Esophagus mucosa (tissue), 1 donor: ENCODE measurements at regions not wholly inside any gene's neighbourhood (a gene's known extent, or its start where the extent isn't known, plus 50 kb on each side); places are given as distances from the start of the nearest gene placed in this dataset.

Experiments used
- ATAC-seq: fragments of 200-7000 bp; cut with Tn5 transposase; one replicate; pipeline ENCODE4 v1.9.1; 2020
- donor health status: DM: yes; HTN: yes; CAD: no.

DNA sequence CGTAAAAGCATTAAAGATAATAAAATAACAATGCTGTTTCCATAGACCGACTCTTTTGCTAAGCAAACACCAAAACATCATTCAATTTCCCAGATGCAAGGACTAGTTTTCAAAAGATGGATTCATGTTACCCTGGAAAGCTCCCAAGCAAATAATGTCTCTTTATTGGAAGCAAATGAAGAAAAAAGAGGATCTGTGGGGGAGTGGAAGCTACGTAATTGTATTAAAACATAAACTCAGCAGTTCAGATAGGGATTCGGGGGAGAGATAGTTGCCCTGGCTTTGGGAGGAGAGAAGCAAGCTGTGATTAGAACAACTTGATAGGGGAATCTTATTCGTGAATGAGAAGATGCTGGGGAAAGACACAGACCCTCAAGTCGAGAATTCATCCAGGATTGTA lies 491.0 kb upstream of the CLINT1 start:
- no peak for ATAC-seq

DNA sequence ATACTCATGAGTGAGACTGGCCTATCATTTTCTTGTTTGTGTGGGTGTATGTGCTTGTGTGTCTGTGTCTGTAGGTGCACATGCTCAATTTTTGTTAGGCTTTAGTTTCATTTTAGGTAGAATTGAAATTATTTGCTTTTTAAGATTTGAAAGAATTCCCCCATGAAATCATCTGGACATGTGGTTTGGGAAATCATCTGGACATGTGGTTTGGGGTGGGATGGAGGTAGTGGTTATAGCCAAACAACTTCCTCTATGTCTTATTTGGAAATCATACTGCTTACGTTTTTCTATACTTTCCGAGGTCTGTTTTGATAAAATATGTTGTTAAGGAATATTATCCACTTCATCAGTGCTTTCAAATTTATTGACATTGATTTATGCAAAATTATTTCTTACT lies 485.4 kb upstream of the CLINT1 start:
- no peak for ATAC-seq

DNA sequence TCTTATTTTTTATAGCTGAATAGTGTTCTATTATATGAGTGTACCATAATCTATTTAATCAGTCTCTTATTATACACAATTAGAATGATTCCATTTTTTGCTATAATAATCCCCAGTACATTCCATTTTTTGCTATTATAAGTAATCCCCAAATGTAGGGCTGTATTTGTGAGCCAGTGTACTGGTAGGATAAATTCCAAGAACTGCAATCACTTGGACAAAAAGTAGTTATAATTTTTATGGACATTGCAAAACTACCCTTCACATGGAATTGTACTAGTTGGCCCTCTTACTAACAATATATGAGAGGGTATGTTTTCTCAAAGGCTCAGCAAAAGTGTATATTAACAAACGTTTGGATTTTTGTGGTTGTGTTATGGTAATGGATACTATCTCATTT lies 481.7 kb upstream of the CLINT1 start:
- ATAC-seq, result no peak

DNA sequence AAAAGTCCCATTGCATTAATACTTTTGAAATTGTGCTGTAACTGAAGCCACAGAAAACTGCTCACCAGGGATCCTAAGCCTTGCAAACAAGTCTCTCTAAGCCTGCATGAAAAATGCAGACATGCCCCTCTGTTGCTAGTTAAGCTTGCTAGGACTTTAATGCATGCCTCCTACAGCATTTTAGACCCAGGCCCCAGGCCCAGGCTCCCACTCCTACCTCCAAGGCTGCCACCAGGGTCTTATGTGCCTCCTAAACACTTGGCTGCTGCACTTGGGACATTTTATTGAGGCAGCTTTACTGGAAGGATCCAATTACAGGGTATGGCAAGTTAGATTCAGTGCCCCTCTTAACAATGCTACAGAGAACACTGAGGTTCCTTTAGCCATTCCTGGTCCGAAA lies 467.3 kb upstream of the CLINT1 start:
- no peak for ATAC-seq

DNA sequence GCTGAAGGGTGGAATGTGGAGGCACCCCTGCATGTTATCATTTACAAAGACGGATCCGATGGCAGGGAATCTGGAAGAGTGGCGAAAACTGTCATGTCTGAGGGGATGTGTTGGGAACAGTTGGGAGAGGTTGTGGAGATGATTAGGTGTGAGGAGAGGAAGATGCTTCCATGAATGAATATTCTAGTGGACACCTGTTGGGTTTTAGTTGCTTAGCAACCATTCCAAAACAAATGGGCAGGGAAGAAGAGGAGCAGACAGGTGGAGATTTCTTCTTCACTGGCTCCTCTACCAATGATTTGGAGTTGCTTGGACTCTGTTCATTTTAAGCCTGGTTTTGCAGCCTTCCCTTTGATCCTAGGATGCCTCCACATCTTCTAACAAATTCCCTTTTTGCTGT lies 465.3 kb upstream of the CLINT1 start:
- ATAC-seq, result no peak

DNA sequence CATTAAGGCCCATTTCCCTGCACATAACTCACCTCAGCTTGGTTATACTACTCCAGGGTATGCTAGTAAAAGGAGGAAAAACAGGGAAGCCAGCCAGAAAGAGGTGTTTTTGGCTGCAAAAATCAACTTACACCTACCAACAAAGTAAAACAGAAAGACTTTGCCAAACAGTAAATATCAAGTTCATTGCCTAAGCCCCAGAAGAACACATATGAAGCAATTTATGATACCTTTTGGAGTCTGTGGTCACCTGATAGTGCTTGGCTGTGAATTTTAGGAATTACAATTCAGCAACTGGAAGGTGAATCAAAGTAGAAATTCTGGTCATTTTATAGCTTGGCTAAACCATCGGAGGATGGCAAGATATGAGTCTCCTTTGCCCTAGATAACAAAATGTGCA lies 463.7 kb upstream of the CLINT1 start:
- ATAC-seq, result no peak

DNA sequence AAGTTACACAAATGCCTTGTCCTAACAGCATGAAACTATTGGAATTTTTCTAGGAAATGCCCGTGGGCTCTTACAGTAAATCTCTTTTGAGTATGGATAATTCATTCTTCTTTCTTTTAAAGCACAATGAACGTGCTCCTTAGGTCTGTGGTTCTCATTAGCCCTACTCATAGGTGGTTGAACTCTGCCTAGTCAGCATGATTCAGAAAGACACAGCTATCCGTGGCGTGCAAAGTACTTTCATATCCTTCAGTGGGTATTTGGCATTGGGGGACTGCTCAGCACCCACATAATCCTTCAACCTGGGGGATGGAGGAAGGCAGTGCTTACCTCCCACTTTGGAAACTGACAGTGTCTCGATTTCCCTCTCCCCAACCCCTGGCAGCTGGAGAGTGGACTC lies 462.0 kb upstream of the CLINT1 start:
- no peak for ATAC-seq

DNA sequence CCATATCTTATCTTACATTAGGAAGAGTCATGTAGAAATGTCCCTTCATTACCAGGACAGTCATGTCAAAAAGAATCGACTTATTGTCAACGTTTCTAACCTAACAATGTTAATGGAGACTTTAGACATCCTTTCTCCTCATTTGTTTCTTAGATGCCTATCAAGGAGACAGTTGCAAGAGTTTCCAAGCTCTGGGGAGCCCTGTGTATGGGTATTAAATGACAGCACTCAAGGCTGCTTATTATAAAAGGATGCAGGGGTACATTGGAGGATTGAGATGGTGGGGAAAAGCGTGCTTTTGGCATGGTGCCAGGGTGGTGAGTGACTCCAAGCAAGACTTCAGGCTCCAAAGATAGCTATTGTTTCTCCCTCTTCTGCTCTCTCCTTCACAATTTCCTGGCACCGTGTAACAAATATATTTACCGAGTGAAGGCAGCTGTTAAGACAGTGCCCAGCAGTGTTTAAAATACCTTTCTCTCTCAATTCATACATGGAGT lies 461.3 kb upstream of the CLINT1 start:
- no peak for ATAC-seq

DNA sequence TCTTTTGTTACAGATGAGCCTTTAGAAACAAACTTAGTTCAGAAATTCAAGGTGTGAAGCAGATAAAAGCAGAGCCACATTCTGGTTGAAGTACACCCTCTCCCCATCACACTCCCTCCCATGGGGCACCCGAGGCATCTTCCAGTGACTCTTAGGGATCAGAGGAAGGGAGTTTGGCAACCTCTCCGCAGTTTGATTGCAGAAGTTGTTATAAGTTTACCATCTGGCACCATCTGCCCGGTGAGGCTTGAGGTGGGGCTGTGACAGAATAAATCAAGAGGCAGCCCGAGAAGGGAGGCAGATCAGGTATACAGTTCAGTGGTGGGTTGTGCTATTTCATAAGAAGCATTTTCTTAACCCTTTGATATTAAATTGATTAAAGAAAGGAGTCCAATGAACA lies 458.6 kb upstream of the CLINT1 start:
- ATAC-seq, result no peak

DNA sequence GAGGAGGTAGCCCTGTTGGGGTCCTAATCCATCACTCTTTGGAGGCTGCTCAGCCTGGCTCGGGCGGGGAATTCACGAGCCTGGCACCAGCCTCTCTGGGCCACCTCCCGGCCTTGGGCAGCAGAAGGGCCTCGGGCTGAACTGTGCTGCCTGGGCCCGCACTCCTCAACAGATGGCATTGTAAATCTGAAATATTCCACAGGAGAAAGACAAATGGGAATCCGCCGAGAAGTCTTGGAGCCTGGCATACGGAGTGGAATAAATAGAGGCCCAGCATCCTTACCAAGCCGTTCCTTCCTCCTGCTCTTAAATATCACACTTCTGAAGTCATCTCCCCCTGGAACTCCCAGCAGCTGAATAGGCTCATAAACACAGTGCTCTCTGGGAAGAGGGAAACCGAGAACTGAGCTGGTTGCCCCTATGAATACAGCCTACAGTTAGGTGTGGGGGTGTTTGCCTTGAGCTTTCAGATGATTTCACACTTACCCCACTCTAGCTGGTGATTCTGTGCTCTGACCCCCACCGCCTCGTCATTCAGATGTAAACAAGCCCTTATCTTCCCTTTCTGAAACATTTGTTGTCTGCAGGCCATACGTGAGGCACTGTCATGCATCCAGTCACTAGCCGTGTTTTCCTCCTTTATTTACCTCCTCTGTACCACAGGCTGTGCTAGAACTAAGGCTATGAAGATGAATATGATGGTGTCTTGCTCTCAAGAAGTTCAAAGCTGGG lies 455.0 kb upstream of the CLINT1 start:
- ATAC-seq, result no peak

DNA sequence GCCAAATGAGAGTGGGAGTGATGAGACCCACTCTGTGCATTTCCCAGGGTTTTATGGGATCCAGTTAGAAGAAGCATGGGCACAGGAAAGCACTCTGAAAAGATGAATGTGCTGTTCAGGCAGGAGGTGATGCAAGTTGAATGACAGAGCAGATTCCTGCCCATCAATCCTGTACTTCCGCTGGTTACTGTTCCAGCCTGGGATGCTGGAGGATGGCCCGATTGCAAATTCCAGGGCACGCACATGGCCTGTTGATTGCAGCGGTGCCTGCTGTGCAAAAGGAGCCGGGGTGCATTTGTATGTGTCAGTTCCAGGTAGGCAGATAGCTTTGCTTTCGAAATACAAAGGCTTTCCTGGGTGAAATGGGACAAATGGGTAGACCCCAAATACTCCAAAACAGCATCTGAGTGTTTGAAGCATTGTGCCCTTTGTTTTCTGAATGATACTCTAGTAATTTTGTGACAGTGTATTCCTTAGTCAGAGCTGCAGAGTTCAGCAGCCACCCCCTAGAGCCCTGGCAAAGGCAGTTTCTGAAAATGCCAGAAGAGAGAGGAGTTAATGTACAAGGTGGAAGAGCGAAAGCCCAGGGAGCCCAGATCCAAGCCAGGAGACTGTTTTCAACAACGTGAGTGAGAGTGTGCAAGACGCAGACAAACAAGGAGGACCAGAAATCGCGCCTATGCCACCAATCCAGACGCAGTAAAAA lies 454.2 kb upstream of the CLINT1 start:
- ATAC-seq, result no peak

DNA sequence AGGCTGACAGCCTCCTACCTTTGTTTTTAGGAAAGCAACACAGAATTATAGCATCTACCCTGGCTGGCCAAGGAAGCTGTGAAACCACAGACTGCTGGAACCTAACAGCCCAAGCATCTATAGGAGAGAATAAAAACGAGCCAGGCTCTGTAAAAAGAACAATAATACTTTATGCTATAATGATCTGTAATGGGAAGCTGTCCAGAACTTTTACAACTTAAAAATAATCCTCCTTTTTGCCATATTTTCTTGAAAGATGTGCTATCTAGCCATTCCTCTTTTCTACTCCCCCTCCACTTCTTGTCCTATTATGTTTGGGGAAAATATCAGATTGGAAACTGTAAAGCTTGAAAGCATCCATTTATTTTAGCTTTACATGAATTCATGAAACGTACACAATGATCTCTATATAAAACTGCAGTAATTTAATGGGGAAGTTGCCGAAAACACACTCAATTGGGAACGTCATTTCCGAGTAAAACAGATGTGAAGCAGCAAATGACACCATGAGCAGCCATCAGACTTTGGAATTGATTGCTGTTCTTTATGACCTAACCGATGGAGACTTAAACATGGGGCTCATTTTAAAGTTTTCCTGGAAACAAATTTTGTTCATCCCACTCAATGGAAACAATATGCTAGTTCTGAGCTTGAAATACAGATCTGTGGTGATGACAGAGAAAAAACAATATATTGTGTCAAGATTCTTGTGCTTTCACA lies 450.3 kb upstream of the CLINT1 start:
- no peak for ATAC-seq

DNA sequence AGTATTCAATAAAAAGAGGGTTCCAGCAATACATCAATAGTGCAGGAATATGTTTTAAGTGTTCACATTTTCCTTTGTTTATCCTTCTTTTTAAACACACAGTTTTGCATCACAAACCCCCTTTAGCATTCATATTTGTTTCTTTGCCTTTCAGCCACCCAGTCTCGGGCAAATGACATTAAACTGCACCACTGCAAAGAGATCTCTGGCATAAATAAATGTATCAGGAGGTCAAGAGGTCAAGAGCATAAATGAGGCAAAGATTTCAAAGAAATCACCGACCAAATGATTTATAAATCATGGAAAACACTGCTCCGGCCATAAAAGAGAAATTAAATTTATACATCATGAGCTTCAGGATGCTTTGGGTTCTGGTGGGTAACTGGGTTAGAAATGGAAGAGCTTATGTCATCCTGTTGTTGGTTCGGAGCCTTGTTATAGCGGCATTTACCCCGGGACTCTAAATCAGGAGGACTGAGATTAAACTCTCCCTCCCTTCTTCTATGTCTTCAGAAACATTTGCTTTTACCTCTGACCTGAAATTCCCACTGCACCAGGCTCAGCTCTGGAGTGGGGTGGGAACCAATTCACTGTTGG lies 449.6 kb upstream of the CLINT1 start:
- no peak for ATAC-seq

DNA sequence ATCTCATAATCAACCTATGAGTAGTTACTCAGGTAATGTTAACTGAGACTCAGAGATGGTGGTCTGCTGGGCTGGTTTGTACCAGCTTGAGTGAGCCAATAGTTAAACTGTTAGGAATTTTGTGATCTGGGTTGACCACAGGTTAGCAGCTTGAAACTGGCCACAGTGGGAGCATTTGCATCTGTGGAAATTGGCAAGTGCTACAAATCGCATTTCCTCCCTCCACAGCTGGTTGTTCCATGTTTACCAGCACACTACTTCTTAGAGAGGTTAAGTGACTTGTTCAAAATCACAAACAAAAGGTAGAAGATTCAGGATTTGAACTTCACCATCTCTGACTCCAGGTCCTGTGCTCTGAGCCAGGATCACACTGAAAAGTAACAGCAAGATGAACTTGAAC lies 446.9 kb upstream of the CLINT1 start:
- ATAC-seq, result no peak

DNA sequence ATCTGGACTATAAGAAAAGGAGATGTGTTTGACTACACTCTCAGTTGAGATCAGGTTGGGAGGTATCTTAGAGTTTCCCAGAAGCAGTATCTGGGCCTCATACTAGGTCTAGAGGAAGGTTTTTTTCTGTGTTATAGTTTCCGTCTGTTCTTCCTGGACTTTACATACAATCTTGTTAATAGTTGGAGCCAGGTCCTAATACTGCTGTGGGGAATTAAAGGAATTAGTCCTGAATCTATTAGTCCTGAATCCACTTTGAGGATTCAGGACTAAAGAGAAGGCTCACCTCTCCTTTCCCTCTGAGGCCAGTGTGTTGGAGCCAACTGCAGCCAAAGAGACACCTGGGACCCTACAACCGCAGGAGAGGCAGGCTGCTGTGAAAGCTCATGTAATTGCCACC lies 445.7 kb upstream of the CLINT1 start:
- no peak for ATAC-seq

DNA sequence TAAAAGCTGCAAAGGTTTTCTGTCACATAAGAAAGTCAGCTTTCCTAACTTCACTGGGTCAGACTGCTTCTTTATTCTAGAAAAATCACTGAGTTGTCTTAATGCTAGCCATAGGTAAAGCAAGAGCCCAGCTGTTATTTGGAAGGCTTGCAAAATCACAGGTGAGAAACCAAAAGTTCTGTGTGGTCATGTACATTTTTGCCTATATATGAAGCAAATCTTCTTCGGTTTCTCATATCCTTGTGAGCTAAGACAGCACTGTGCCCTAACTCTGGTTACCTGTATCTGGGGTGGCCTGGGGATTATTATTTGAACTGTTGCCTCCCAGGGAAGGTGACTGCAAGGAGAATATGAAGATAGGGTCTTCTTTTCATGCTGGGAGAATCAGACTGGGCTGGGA lies 444.9 kb upstream of the CLINT1 start:
- no peak for ATAC-seq

DNA sequence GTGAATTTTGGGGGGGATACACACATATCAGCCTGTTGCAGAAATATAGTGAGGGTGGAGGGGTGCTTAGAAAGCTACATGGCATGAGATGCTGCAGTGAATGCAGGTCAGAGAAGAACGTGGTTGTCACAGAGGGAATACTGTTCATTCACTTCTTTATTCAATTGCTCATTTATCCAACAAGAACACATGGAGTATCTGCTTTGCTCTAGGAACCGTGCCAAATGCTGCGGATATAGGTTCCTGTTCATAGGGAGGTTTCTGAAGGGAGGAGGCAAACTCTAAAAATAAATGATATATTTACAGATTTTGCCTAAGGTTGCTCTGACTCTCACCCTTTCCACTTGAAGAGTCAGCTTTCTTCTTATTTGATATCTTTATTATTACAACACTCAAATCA lies 444.3 kb upstream of the CLINT1 start:
- no peak for ATAC-seq

DNA sequence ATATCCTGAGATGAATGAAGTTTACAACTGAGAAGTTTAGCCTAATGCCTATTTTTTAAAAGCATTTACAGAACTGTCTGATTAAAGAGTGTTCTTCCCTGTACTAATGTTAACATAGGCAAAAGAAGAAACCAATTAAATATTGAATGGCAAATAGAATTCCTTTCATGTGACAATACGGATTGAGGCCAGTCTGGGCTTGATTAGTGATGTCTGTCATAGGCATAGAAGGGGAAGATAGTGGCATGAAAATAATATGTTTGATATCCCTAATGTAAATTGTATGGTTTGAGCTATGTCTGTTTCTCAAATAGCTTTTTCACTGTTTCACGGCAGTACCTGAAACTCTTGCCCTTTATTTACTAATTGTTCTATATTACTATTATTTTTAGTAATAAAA lies 443.1 kb upstream of the CLINT1 start:
- ATAC-seq, result no peak

DNA sequence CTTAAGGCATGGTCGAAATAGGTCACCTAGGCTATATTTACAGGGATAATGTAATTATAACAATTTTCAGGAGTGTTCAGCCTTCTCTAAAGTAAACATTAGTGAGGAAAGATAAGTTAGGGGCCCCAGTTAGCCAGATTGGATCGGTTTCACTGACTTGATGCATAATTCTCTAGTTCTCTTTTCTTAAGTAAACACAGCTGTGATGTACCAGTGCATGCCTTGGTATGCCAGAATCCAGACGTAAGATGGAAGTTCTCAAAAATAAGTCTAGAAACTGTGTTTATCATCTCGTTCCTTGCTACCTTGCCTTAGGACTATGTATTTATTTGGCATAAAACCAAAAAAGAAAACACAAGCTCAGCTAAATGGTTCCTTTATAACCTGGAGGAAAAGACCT lies 442.2 kb upstream of the CLINT1 start:
- ATAC-seq, result no peak

DNA sequence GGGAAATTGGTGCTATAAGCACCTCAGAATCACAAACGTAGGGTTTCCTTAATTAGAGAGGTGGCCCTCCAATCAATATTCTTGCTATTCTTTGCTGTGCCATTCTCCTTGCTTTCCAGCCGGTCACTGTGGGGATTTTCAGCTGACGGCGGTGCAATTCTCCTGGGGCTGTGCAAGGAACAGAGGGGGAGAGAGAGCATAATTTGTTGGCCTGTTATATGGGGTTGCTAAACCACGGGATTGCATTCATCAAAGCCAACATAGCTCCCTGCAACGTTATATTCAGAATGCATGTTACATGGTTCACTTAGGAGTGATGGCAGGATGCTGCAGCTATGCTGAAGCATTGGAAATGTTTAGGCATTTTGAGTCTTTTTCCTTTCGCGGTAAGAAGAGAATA lies 441.3 kb upstream of the CLINT1 start:
- no peak for ATAC-seq

DNA sequence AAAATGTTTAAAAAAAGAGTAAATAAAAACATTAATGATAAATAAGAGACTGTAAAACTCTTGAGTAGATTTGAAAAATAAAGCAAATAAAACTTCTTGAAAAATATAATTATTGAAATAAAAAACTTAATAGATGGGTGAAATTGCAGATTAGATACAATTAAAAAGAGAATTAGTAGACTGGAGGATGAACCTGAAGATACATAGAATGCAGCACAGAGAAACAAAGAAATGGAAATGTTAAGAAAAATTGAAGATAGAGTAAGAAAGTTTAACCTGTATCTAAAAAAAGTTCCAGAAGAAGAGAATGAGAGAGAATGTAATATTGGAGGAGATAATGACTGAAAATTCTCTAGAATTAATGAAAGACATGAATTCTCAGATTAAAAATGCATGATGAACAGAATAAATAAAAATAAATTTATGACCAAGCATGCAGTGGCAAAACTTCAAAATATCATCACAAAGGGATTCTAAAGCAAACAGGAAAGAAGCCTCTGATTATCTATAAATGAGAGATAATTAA lies 438.1 kb upstream of the CLINT1 start:
- ATAC-seq, result no peak

DNA sequence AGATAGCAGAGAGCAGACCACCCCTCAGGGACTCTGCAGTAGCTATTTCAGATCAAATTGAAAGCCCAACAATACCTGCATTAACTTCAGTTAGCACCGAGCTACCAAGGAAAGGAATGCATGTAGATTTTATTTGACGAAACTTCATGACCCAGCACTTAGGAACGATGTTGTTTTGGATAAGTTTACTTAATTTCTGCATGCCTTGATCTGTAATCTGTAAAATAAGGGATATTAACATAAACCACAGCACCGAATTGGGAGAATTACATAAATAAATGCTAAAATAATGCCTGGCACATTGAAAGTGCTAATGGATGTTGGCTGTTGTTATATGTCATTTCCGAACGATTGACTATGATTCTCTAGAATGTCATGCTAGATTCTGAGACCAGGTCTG lies 435.8 kb upstream of the CLINT1 start:
- no peak for ATAC-seq

DNA sequence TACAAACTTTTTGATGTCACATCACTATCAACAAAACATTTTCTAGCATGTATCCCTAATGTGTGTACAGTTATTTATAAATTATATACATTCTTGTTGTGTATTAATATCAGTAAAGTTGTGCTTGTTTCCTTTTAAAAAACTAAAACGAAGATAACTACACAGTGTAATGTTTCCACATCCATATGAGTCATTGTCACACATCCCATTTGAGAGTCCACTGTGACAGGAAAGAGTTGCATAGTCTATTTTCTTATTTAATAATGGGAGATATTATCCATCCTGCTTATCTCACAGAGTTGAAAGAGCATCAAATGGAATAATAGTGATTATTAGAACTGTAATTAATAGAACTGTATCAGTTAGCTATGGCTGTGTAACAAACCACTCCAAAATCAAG lies 434.0 kb upstream of the CLINT1 start:
- no peak for ATAC-seq
